Tibial nerve (tissue), 4 donors: ENCODE measurements at regions not wholly inside any gene's neighbourhood (a gene's known extent, or its start where the extent isn't known, plus 50 kb on each side); places are given as distances from the start of the nearest gene placed in this dataset.

ENCODE experiments used
- DNase-seq, 2 donors: peaks; one replicate each; pipeline ENCODE4 v3.0.0-alpha.2; 2019; ENCODE audit warnings: low spot score in 2 of 2
- H3K27ac ChIP-seq, 4 donors: fragments of 200-600 bp; sonication (generic) in 3 of 4; one replicate each; pipeline ENCODE4 v1.5.1; 2017 to 2019; ENCODE audit warnings: mild to moderate bottlenecking in 1 of 4
- H3K27me3 ChIP-seq, 2 donors: fragments of 200-600 bp; sonication (generic) in 1 of 2; one replicate each; pipeline versions ENCODE4 v1.5.1 to v1.6.0; 2017 to 2019
- H3K36me3 ChIP-seq, 3 donors: fragments of 200-600 bp; sonication (generic); one replicate each; pipeline ENCODE4 v1.5.1; 2018 to 2019
- H3K4me1 ChIP-seq, 4 donors: fragments of 200-600 bp; sonication (generic) in 3 of 4; one replicate each; pipeline ENCODE4 v1.5.1; 2017 to 2019
- H3K4me3 ChIP-seq, 4 donors: fragments of 200-600 bp; sonication (generic) in 3 of 4; one replicate each; pipeline ENCODE4 v1.5.1; 2017 to 2019; ENCODE audit warnings: mild to moderate bottlenecking in 1 of 4, moderate library complexity in 1 of 4
- H3K9me3 ChIP-seq, 4 donors: fragments of 200-600 bp; sonication (generic) in 3 of 4; one replicate each; pipeline ENCODE4 v1.5.1; 2017 to 2019
- EP300 ChIP-seq, 2 donors: sonication (generic); formaldehyde crosslinking; IDR thresholded peaks; one replicate each; pipeline ENCODE4 v1.6.1; 2017; ENCODE audit warnings: antibody characterized with exemption in 2 of 2, mild to moderate bottlenecking in 1 of 2
- POLR2A ChIP-seq, 2 donors: fragments of 450-650 bp; IDR thresholded peaks; one replicate each; pipeline ENCODE4 v1.6.1; 2017; ENCODE audit warnings: antibody characterized with exemption in 2 of 2, mild to moderate bottlenecking in 2 of 2, moderate library complexity in 2 of 2
- WGBS, 2 donors: methylation state at CpG; one replicate each; pipeline ENCODE4 v1.1.5; 2018; 5-methylcytosine and 5-hydroxymethylcytosine counted together
- TF ChIP-seq, protein P1 (sequence below), 5 experiments: fragments of 200-600 bp in 3 of 5; fragments of 450-650 bp in 2 of 5; sonication (generic) in 3 of 5; IDR thresholded peaks; one replicate each; pipeline ENCODE4 v1.5.1; 2016 to 2019; ENCODE audit warnings: antibody characterized with exemption in 5 of 5, mild to moderate bottlenecking in 3 of 5, moderate library complexity in 2 of 5

DNA sequence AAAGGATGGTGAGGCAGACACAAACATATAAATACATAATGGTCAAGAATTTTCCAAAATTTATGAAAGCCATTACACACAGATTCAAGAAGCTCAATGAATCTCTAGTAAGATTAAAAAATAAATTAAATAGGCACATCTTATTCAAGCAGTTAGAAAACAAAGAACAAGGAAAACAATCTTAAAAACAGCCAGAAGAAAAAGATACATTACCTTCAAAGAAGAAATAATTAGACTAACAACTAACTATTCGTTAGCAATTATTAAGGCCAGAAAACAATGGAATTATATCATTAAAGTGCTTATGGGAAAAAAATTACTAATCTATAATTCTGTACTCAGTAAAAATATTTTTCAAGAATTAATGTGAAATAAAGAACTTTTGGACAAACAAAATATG is 593.1 kb downstream of the EBF1 start:
- DNase-seq: no peak
- Histone ChIP-seq H3K4me3 (no peak overlapping the region), H3K4me1 (no peaks in the 10 kb centered on the region), H3K27me3 (no peaks in the 10 kb centered on the region), H3K36me3 (no peaks in the 10 kb centered on the region), H3K9me3 (peaks cover 0 to 22% (median 2%) of the 10 kb centered on the region in 4 donors), H3K27ac (no peak overlapping the region)
- 95% methylated on average over 1 of the region's 1 CpG for WGBS, 2 donors
- TF ChIP-seq EP300 (IDR thresholded peaks at IDR 0.05): no peak
- TF ChIP-seq POLR2A (IDR thresholded peaks at IDR 0.05): no peak
- TF ChIP-seq, protein P1, sequence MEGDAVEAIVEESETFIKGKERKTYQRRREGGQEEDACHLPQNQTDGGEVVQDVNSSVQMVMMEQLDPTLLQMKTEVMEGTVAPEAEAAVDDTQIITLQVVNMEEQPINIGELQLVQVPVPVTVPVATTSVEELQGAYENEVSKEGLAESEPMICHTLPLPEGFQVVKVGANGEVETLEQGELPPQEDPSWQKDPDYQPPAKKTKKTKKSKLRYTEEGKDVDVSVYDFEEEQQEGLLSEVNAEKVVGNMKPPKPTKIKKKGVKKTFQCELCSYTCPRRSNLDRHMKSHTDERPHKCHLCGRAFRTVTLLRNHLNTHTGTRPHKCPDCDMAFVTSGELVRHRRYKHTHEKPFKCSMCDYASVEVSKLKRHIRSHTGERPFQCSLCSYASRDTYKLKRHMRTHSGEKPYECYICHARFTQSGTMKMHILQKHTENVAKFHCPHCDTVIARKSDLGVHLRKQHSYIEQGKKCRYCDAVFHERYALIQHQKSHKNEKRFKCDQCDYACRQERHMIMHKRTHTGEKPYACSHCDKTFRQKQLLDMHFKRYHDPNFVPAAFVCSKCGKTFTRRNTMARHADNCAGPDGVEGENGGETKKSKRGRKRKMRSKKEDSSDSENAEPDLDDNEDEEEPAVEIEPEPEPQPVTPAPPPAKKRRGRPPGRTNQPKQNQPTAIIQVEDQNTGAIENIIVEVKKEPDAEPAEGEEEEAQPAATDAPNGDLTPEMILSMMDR (IDR thresholded peaks at IDR 0.05): no peak

DNA sequence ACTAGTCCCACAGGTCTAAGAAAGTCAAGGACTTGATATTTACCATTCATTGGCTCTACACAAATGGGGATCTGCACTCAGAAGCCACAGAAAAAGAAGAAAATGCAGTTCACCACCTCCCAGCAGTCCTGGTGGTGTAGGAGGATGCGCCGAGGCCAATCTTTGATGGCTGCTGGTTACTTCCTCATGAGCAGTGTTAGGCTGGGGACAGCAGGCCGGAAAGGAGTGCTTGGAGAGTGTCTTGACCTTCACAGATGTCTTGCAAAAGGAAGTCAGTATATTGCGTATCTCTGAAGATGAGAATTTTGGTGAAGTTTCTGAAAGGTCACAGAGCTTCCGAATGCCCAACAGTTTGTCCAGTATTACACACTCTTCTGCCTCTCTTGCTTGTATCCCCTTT is 597.0 kb downstream of the EBF1 start:
- no peaks in the 10 kb centered on the region for H3K36me3 ChIP-seq
- H3K27ac ChIP-seq: no peak overlapping the region
- no peak overlapping the region for H3K4me3 ChIP-seq
- no peak for DNase-seq
- WGBS, 2 donors: 69 to 71% methylated on average over 5 of the region's 5 CpGs
- H3K4me1 ChIP-seq: peaks cover 0 to 21% (median 0%) of the 10 kb centered on the region in 4 donors
- peaks cover 0 to 22% (median 2%) of the 10 kb centered on the region in 4 donors for H3K9me3 ChIP-seq
- no peaks in the 10 kb centered on the region for H3K27me3 ChIP-seq
- TF ChIP-seq POLR2A (IDR thresholded peaks at IDR 0.05) (no peak), EP300 (IDR thresholded peaks at IDR 0.05) (no peak)
- TF ChIP-seq, protein P1 (IDR thresholded peaks at IDR 0.05): no peak

DNA sequence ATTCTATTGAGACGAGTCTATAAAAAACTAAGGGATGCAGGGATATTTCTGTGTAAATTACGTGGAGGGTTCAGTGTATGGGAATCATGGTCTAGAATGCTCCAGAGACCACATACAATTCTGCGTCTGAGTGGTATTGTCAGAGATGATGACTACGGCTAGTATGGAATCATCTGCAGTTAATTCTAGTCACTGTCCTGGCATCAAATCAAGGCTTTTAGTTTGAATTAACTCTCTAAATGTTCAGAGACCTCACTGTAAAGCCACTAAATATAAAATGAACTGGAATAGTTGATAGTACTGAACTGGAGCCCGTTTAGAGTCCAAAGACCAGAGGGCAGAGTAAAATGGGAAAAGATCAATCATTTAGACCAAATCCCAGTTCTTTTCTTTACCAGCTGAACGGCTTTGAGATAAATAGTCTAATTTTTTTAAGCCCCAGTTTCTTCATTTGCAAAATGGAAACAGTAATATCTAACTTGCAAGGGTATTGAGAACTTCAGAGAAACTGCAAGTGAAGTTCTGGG is 599.8 kb downstream of the EBF1 start:
- 63 to 71% methylated on average over 6 of the region's 6 CpGs for WGBS, 2 donors
- TF ChIP-seq, protein P1 (IDR thresholded peaks at IDR 0.05): no peak
- TF ChIP-seq EP300 (IDR thresholded peaks at IDR 0.05): no peak
- TF ChIP-seq POLR2A (IDR thresholded peaks at IDR 0.05): no peak
- Histone ChIP-seq H3K36me3 (no peaks in the 10 kb centered on the region), H3K9me3 (peaks cover 0 to under 1% (median 0%) of the 10 kb centered on the region in 4 donors), H3K4me3 (no peak overlapping the region), H3K27ac (peak overlapping the region in 1 of 4 donors; percentile 50), H3K4me1 (peaks cover 0 to 21% (median 0%) of the 10 kb centered on the region in 4 donors), H3K27me3 (no peaks in the 10 kb centered on the region)
- DNase-seq: no peak

DNA sequence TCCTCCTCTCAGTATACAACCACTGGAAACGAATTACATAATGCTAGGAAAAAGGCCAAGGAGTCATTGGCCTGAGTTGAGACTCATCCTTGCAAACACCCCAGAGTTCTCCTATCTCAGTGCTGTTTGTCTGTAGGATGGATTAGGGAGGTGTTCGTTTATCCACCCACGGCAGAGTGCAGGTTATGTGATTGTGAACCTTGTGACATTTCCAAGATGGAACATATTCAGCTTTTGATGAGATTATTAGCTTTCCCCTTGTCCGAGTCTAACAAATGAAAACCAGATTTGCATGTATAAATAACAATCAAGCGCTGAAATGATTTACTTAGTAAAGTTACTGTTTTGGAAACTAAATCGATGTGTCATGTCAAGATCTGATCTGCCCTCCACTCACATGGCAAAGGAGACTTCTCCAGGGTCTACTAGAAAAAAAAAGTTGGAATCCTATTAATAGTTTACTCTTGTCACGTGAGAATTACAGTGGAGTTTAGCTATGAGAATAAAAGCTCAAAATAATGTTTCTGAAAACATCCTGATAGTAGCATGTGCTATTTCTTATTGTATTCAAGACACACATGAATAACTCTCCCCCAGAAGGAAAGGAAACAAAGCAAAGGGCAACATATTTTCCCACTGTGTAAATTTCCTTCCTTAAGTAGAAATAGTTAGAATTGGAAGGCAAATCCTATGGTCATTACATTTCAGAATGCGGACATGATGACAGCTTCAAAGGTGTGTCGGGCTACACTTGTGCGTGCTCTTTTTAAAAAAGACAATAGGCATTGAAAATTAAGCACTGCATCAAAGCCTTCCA is 600.4 kb downstream of the EBF1 start:
- DNase-seq: peak in 1 of 2 donors; percentile 33
- Histone ChIP-seq H3K9me3 (no peaks in the 10 kb centered on the region), H3K4me3 (no peak overlapping the region), H3K27me3 (no peaks in the 10 kb centered on the region), H3K27ac (peak overlapping the region in 1 of 4 donors; percentile 50), H3K36me3 (no peaks in the 10 kb centered on the region), H3K4me1 (peaks cover 0 to 21% (median 0%) of the 10 kb centered on the region in 4 donors)
- 58 to 61% methylated on average over 10 of the region's 10 CpGs for WGBS, 2 donors
- TF ChIP-seq, protein P1 (IDR thresholded peaks at IDR 0.05): no peak
- TF ChIP-seq EP300 (IDR thresholded peaks at IDR 0.05): peak in 1 of 2 donors; percentile 44

DNA sequence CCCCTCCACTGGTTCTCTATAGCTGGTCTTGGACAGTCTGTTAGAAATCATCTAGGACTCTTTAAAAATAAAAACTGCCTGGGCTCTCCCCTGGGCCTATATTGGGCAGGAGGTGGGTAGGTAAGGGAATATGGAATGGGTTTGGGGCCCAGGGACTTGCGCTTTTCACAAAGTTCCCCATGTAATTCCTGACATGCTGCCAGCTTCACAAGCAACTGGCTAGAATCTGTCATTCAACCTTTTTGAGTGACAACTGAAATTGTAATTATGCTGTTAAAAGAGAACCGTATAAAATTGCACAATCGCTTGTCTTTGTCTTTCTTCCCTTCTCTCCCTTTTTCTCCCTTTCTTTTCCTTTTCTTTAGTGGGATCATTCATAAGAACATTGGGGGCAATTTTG is 603.1 kb downstream of the EBF1 start:
- H3K36me3 ChIP-seq: no peaks in the 10 kb centered on the region
- TF ChIP-seq POLR2A (IDR thresholded peaks at IDR 0.05): no peak
- TF ChIP-seq EP300 (IDR thresholded peaks at IDR 0.05): no peak
- TF ChIP-seq, protein P1 (IDR thresholded peaks at IDR 0.05): no peak
- H3K4me3 ChIP-seq: no peak overlapping the region
- WGBS, 2 donors: 85 to 88% methylated on average over 3 of the region's 3 CpGs
- H3K27ac ChIP-seq: no peak overlapping the region
- DNase-seq: no peak
- H3K9me3 ChIP-seq: no peaks in the 10 kb centered on the region
- H3K4me1 ChIP-seq: peaks cover 0 to 21% (median 0%) of the 10 kb centered on the region in 4 donors
- H3K27me3 ChIP-seq: no peaks in the 10 kb centered on the region
